ENCODE measurements at regions not wholly inside any gene's neighbourhood (a gene's known extent, or its start where the extent isn't known, plus 50 kb on each side); places are given as distances from the start of the nearest gene placed in this dataset.

GRCh38 chrX:39957816-39958566 is 139.8 kb downstream of the BCOR start:
- dilution Hi-C loops (cut with MboI; ENCODE audit: extremely low pct_ligation_motif_present, low sequenced_read_pairs), result no loop called here
- no peak overlapping the region for H3K27ac ChIP-seq (ENCODE audit: control insufficient read depth, insufficient read depth, low read length)

GRCh38 chrX:39958850-39959249 is 138.9 kb downstream of the BCOR start:
- Histone ChIP-seq H2AFZ (ENCODE audit: control insufficient read depth, low read length) (no peak overlapping the region), H3K9ac (ENCODE audit: control insufficient read depth, extremely low read depth, insufficient read depth, low read length) (no peak overlapping the region)
- no peak for FAIRE-seq

More at GRCh38 chrX:39957816-39958566, 139.8 kb downstream of the BCOR start:
- Histone ChIP-seq H3K4me2 (ENCODE audit: control insufficient read depth, extremely low read depth, insufficient read depth, low read depth, low read length) (no peak overlapping the region), H3K9me1 (ENCODE audit: control insufficient read depth, extremely low read depth, insufficient read depth, low read length) (no peaks in the 10 kb centered on the region), H2AFZ (ENCODE audit: control insufficient read depth, low read length) (no peak overlapping the region), H3K4me3 (ENCODE audit: control insufficient read depth in 2 of 3, extremely low read depth in 1 of 3, insufficient read depth in 2 of 3, low read depth in 1 of 3, low read length in 3 of 3) (no peak overlapping the region), H3K79me2 (ENCODE audit: control insufficient read depth, insufficient read depth, low read length) (no peaks in the 10 kb centered on the region), H3K27me3 (ENCODE audit: control insufficient read depth, extremely low read depth, insufficient read depth, low read length) (no peaks in the 10 kb centered on the region), H3K4me1 (ENCODE audit: control insufficient read depth, extremely low read depth, insufficient read depth, low read length) (peaks cover 9% of the 10 kb centered on the region), H4K20me1 (ENCODE audit: control insufficient read depth, extremely low read depth, insufficient read depth, low read length) (no peaks in the 10 kb centered on the region), H3K9me3 (ENCODE audit: control insufficient read depth, low read depth, low read length) (no peaks in the 10 kb centered on the region), H3K36me3 (ENCODE audit: control insufficient read depth in 2 of 2, extremely low read depth in 1 of 2, insufficient read depth in 2 of 2, low read length in 2 of 2) (no peaks in the 10 kb centered on the region), H3K9ac (ENCODE audit: control insufficient read depth, extremely low read depth, insufficient read depth, low read length) (no peak overlapping the region)
- DNase-seq (ENCODE audit: low read depth, low spot score) (no peak), FAIRE-seq (no peak)
- no peak for TF ChIP-seq CTCF (optimal IDR thresholded peaks at IDR 0.05 in 1 of 3, IDR thresholded peaks at IDR 0.05 in 1 of 3, conservative IDR thresholded peaks at IDR 0.05 in 1 of 3; ENCODE audit: extremely low read depth in 1 of 3, insufficient read depth in 2 of 3, low read length in 3 of 3)
- TF ChIP-seq EZH2 (IDR thresholded peaks at IDR 0.05; ENCODE audit: low read length), result no peak

More at GRCh38 chrX:39958850-39959249, 138.9 kb downstream of the BCOR start:
- Histone ChIP-seq H3K9me1 (ENCODE audit: control insufficient read depth, extremely low read depth, insufficient read depth, low read length) (no peaks in the 10 kb centered on the region), H3K9me3 (ENCODE audit: control insufficient read depth, low read depth, low read length) (no peaks in the 10 kb centered on the region), H3K4me1 (ENCODE audit: control insufficient read depth, extremely low read depth, insufficient read depth, low read length) (peaks cover 9% of the 10 kb centered on the region), H4K20me1 (ENCODE audit: control insufficient read depth, extremely low read depth, insufficient read depth, low read length) (no peaks in the 10 kb centered on the region), H3K36me3 (ENCODE audit: control insufficient read depth in 2 of 2, extremely low read depth in 1 of 2, insufficient read depth in 2 of 2, low read length in 2 of 2) (no peaks in the 10 kb centered on the region), H3K27me3 (ENCODE audit: control insufficient read depth, extremely low read depth, insufficient read depth, low read length) (no peaks in the 10 kb centered on the region), H3K4me3 (ENCODE audit: control insufficient read depth in 2 of 3, extremely low read depth in 1 of 3, insufficient read depth in 2 of 3, low read depth in 1 of 3, low read length in 3 of 3) (no peak overlapping the region), H3K27ac (ENCODE audit: control insufficient read depth, insufficient read depth, low read length) (no peak overlapping the region), H3K4me2 (ENCODE audit: control insufficient read depth, extremely low read depth, insufficient read depth, low read depth, low read length) (no peak overlapping the region), H3K79me2 (ENCODE audit: control insufficient read depth, insufficient read depth, low read length) (no peaks in the 10 kb centered on the region)
- dilution Hi-C loops (cut with MboI; ENCODE audit: extremely low pct_ligation_motif_present, low sequenced_read_pairs), result no loop called here
- TF ChIP-seq EZH2 (IDR thresholded peaks at IDR 0.05; ENCODE audit: low read length), result no peak
- no peak for TF ChIP-seq CTCF (optimal IDR thresholded peaks at IDR 0.05 in 1 of 3, IDR thresholded peaks at IDR 0.05 in 1 of 3, conservative IDR thresholded peaks at IDR 0.05 in 1 of 3; ENCODE audit: extremely low read depth in 1 of 3, insufficient read depth in 2 of 3, low read length in 3 of 3)
- DNase-seq (ENCODE audit: low read depth, low spot score), result no peak

Data from keratinocyte (primary cell).